GM12892 (cell line): ENCODE measurements at regions not wholly inside any gene's neighbourhood (a gene's known extent, or its start where the extent isn't known, plus 50 kb on each side); places are given as distances from the start of the nearest gene placed in this dataset.

Experiments
- POLR2A ChIP-seq: IDR thresholded peaks from 2 replicates; pipeline ENCODE4 v1.6.1; 2011; ENCODE audit warnings: low read depth, low read length, control low read depth
- POLR2AphosphoS5 ChIP-seq: IDR thresholded peaks from 2 replicates; pipeline ENCODE4 v1.6.1; 2011; ENCODE audit warnings: low read depth, low read length, control low read depth

GRCh38 chr15:61621146-61621545 is 392.0 kb upstream of the RORA start:
- TF ChIP-seq POLR2AphosphoS5, result no peak
- no peak for TF ChIP-seq POLR2A
